ENCODE measurements at regions not wholly inside any gene's neighbourhood (a gene's known extent, or its start where the extent isn't known, plus 50 kb on each side); places are given as distances from the start of the nearest gene placed in this dataset.

GRCh38 chr5:178784391-178784790 is 53.9 kb upstream of the ZNF354A start:
- no peak for ATAC-seq

GRCh38 chr5:178781936-178782335 is 51.5 kb upstream of the ZNF354A start:
- no peak for TF ChIP-seq CTCF (IDR thresholded peaks at IDR 0.05)
- H3K4me1 ChIP-seq = peaks cover 0 to 15% of the 10 kb centered on the region in 2 donors
- intact Hi-C loops (cut with DNase I) = no loop called here
- ATAC-seq = no peak
- peaks cover 0 to 14% of the 10 kb centered on the region in 2 donors for H3K27me3 ChIP-seq
- H3K9me3 ChIP-seq = no peaks in the 10 kb centered on the region
- no peak for DNase-seq
- no peak overlapping the region for H3K27ac ChIP-seq
- H3K36me3 ChIP-seq = no peaks in the 10 kb centered on the region
- no peak overlapping the region for H3K4me3 ChIP-seq

More at GRCh38 chr5:178784391-178784790, 53.9 kb upstream of the ZNF354A start:
- Histone ChIP-seq H3K4me3 (no peak overlapping the region), H3K9me3 (no peaks in the 10 kb centered on the region), H3K27me3 (peaks cover 0 to 14% of the 10 kb centered on the region in 2 donors), H3K27ac (no peak overlapping the region), H3K36me3 (no peaks in the 10 kb centered on the region), H3K4me1 (no peaks in the 10 kb centered on the region)
- intact Hi-C loops (cut with DNase I) = no loop called here
- DNase-seq = no peak
- no peak for TF ChIP-seq CTCF (IDR thresholded peaks at IDR 0.05)

GRCh38 chr5:178780581-178781498 is 50.4 kb upstream of the ZNF354A start:
- H3K4me3 ChIP-seq = no peak overlapping the region
- peaks cover 0 to 15% of the 10 kb centered on the region in 2 donors for H3K4me1 ChIP-seq
- no peak for TF ChIP-seq CTCF (IDR thresholded peaks at IDR 0.05)
- ATAC-seq = no peak
- no peak overlapping the region for H3K27ac ChIP-seq
- intact Hi-C loops (cut with DNase I) = no loop called here
- no peaks in the 10 kb centered on the region for H3K9me3 ChIP-seq
- no peaks in the 10 kb centered on the region for H3K36me3 ChIP-seq
- peaks cover 0 to 14% of the 10 kb centered on the region in 2 donors for H3K27me3 ChIP-seq
- DNase-seq = no peak
